Natural killer cell treated with Interleukin-12 subunit alpha and Interleukin-12 subunit beta and Interleukin-15 and Interleukin-18, amount 100 ng/mL, for 72 hours (primary cell): ENCODE measurements at regions not wholly inside any gene's neighbourhood (a gene's known extent, or its start where the extent isn't known, plus 50 kb on each side); places are given as distances from the start of the nearest gene placed in this dataset.

Experiments used
- ATAC-seq, 2 donors: fragments of 150-1000 bp; cut with Tn5 transposase in 1 of 2; sonication (Bioruptor Pico), chemical (Tn5 transposase) in 1 of 2; 2 replicates each; pipeline ENCODE4 v1.10.0; 2021
- DNase-seq: peaks from one replicate; pipeline ENCODE4 v3.0.0; 2022; ENCODE audit warnings: low spot score
- H3K27ac Mint-ChIP-seq, 2 donors: 1 replicate in 1 of 2; 2 replicates in 1 of 2; pipeline ENCODE4 v1.8.0; 2022; ENCODE audit warnings: mixed read lengths in 2 of 2, mild to moderate bottlenecking in 1 of 2, moderate library complexity in 1 of 2
- H3K27me3 Mint-ChIP-seq, 2 donors: 1 replicate in 1 of 2; 2 replicates in 1 of 2; pipeline ENCODE4 v1.8.0; 2022; ENCODE audit warnings: mixed read lengths in 2 of 2
- H3K36me3 Mint-ChIP-seq: one replicate; pipeline ENCODE4 v1.8.0; 2022; ENCODE audit warnings: mixed read lengths
- H3K4me1 Mint-ChIP-seq, 2 donors: 1 replicate in 1 of 2; 2 replicates in 1 of 2; pipeline ENCODE4 v1.8.0; 2022; ENCODE audit warnings: low read depth in 2 of 2, mixed read lengths in 2 of 2, mild to moderate bottlenecking in 1 of 2
- H3K4me3 Mint-ChIP-seq: one replicate; pipeline ENCODE4 v1.8.0; 2022; ENCODE audit warnings: mixed read lengths
- H3K9me3 Mint-ChIP-seq: 2 replicates; pipeline ENCODE4 v1.8.0; 2022; ENCODE audit warnings: mixed read lengths

DNA sequence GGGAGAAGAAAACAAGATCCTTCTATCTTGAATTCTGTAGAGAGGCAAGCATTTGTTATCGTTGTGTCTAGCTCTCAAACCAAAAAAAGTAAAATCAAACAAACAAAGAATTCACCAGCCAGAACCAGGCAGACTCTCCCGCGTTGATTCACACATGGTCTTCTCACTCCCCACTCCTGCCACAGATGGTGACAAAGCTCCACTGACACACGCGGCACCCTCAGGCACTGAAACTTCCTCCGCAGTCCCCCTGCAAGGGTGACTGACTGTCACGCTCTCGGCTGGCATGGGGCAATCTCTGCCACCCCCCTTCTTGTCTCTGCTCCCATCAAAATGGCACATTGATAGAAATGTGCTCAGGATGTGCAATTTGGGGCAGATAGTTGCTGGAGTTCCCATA is 304.9 kb downstream of the DHX15 start:
- ATAC-seq (no peak), DNase-seq (no peak)
- H3K36me3 Mint-ChIP-seq: peaks cover 4% of the 10 kb centered on the region
- H3K27me3 Mint-ChIP-seq: no peaks in the 10 kb centered on the region
- H3K4me1 Mint-ChIP-seq: no peaks in the 10 kb centered on the region
- no peak overlapping the region for H3K4me3 Mint-ChIP-seq
- peaks cover 8% of the 10 kb centered on the region for H3K9me3 Mint-ChIP-seq
- no peak overlapping the region for H3K27ac Mint-ChIP-seq

DNA sequence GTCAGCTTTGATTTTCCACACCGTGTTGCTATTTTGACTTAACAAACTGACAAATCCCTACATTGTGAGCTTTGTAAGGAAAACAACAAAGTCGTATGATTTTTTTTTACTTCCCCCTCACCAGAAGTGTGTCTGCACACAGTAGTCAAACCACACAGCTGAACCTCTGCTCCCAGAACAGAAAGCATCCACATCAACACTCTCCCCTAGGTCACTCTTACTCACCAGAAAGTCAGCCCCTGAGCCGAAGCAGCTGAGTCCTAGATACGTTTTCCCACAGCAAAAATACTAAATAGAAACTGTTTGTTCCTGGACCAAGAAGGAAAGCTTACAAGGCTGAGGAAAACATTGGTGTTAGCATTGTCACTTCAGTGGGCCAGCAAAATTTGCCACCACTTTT is 305.7 kb downstream of the DHX15 start:
- no peak overlapping the region for H3K27ac Mint-ChIP-seq
- no peak overlapping the region for H3K4me3 Mint-ChIP-seq
- H3K27me3 Mint-ChIP-seq: no peaks in the 10 kb centered on the region
- H3K4me1 Mint-ChIP-seq: no peaks in the 10 kb centered on the region
- H3K9me3 Mint-ChIP-seq: peaks cover 6% of the 10 kb centered on the region
- ATAC-seq (no peak), DNase-seq (no peak)
- H3K36me3 Mint-ChIP-seq: peaks cover 4% of the 10 kb centered on the region

- Mint-ChIP-seq H3K4me3 (no peak overlapping the region), H3K27me3 (no peaks in the 10 kb centered on the region), H3K36me3 (peaks cover 4% of the 10 kb centered on the region), H3K27ac (no peak overlapping the region), H3K9me3 (peaks cover 6% of the 10 kb centered on the region), H3K4me1 (no peaks in the 10 kb centered on the region)
- no peak for DNase-seq
- no peak for ATAC-seq
Observed at GRCh38 chr4:24274381-24274941, 309.9 kb downstream of the DHX15 start.

DNA sequence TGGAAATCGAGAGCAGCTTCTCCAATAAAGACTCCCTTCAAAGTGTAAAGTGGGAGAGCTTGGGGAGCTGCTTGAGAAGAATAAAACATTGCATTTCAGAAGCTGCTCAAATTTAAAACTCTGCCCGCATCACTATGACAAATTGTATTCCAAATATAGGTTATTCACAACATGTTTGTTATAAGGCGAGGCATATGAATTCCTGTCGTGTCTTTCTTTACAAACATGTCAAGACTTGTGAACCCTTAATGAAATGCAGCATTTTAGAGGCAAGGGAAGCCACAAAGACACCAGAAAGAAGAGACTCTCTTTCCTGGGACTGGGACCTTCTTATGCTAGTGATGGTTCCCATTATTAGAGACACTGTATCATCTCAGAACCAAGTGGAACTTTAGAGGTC is 311.2 kb downstream of the DHX15 start:
- no peak overlapping the region for H3K4me3 Mint-ChIP-seq
- DNase-seq: no peak
- H3K36me3 Mint-ChIP-seq: no peaks in the 10 kb centered on the region
- no peak overlapping the region for H3K27ac Mint-ChIP-seq
- peaks cover 3% of the 10 kb centered on the region for H3K9me3 Mint-ChIP-seq
- no peaks in the 10 kb centered on the region for H3K4me1 Mint-ChIP-seq
- no peak for ATAC-seq
- H3K27me3 Mint-ChIP-seq: no peaks in the 10 kb centered on the region

GRCh38 chr4:24266951-24267722 is 317.2 kb downstream of the DHX15 start:
- ATAC-seq: no peak
- no peaks in the 10 kb centered on the region for H3K4me1 Mint-ChIP-seq
- no peak overlapping the region for H3K4me3 Mint-ChIP-seq
- H3K27ac Mint-ChIP-seq: no peak overlapping the region
- DNase-seq: no peak
- H3K36me3 Mint-ChIP-seq: no peaks in the 10 kb centered on the region
- H3K27me3 Mint-ChIP-seq: peaks cover 0 to 2% of the 10 kb centered on the region in 2 donors
- peaks cover 8% of the 10 kb centered on the region for H3K9me3 Mint-ChIP-seq

DNA sequence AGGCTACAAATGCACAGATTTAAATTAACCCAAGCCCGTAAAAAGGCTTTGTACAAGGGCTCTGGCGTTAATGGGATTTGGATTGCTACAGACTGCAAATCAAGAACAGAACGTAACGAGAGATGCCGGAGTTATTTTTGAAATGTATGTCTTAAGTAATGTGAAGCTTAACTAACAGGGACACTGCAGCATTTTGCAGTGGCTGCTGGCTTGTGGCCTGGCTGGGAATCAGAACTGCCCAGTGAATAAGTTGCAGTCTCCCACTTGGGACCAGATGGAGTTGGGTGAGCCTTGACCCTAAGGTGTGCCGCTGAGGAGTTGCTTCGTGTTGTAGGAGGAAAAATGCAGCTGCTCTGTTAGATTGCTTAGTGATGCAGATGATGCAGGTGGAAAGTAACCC is 318.4 kb downstream of the DHX15 start:
- DNase-seq (no peak), ATAC-seq (no peak)
- Mint-ChIP-seq H3K9me3 (peaks cover 8% of the 10 kb centered on the region), H3K4me1 (no peaks in the 10 kb centered on the region), H3K36me3 (no peaks in the 10 kb centered on the region), H3K27ac (no peak overlapping the region), H3K27me3 (peaks cover 0 to 2% of the 10 kb centered on the region in 2 donors), H3K4me3 (no peak overlapping the region)

DNA sequence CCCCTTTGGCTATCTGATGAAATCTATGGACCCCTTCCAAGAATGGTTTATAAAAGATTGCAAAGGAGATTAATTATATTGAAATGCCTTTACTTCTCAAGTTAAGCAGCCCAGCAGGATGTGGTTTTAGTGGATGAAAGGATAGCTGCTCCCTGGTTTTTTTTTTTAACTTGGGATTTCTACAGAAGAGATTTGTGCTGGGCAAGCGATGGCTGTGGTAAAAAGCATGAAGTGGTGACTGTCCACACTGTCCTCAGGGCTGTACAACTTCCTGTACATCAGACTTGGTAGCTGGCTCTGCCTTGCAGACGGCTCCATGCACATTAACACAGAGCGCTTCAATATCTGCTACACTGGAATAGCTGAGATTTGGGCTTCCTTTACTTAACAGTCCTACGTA is 321.7 kb downstream of the DHX15 start:
- Mint-ChIP-seq H3K36me3 (no peaks in the 10 kb centered on the region), H3K27ac (no peak overlapping the region), H3K9me3 (peaks cover 12% of the 10 kb centered on the region), H3K4me1 (no peaks in the 10 kb centered on the region), H3K4me3 (no peak overlapping the region), H3K27me3 (peaks cover 0 to 2% of the 10 kb centered on the region in 2 donors)
- no peak for DNase-seq
- no peak for ATAC-seq

DNA sequence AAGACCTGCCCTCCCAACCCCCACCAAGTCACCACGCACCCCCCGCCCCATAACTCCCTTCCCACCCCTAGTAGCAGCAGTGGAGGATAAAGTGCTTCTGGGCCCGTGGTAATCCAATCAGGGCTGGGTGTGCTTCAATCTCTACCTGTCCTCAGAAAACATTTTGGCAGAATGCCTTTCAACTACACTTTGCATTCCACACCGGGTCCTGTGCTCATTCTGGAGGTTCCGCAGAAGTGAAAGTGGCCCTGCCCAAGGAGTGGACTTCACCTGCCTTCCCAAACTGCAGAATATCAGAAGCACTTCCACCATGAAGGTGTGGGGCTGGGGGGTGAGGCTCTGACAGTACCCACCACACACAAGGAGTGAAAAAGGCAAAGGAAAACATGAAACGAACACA is 322.3 kb downstream of the DHX15 start:
- no peaks in the 10 kb centered on the region for H3K36me3 Mint-ChIP-seq
- H3K9me3 Mint-ChIP-seq: peaks cover 12% of the 10 kb centered on the region
- H3K4me1 Mint-ChIP-seq: no peaks in the 10 kb centered on the region
- no peak overlapping the region for H3K27ac Mint-ChIP-seq
- H3K4me3 Mint-ChIP-seq: no peak overlapping the region
- H3K27me3 Mint-ChIP-seq: peaks cover 0 to 2% of the 10 kb centered on the region in 2 donors
- ATAC-seq (no peak), DNase-seq (no peak)

GRCh38 chr4:24260923-24261564 is 323.3 kb downstream of the DHX15 start:
- Mint-ChIP-seq H3K36me3 (no peaks in the 10 kb centered on the region), H3K9me3 (peaks cover 7% of the 10 kb centered on the region), H3K27ac (no peak overlapping the region), H3K4me1 (no peaks in the 10 kb centered on the region), H3K4me3 (no peak overlapping the region), H3K27me3 (peaks cover 0 to 2% of the 10 kb centered on the region in 2 donors)
- DNase-seq (no peak), ATAC-seq (no peak)

GRCh38 chr4:24260133-24260715 is 324.1 kb downstream of the DHX15 start:
- no peaks in the 10 kb centered on the region for H3K4me1 Mint-ChIP-seq
- ATAC-seq (no peak), DNase-seq (no peak)
- no peak overlapping the region for H3K4me3 Mint-ChIP-seq
- H3K27ac Mint-ChIP-seq: no peak overlapping the region
- H3K27me3 Mint-ChIP-seq: no peaks in the 10 kb centered on the region
- peaks cover 3% of the 10 kb centered on the region for H3K9me3 Mint-ChIP-seq
- no peaks in the 10 kb centered on the region for H3K36me3 Mint-ChIP-seq

DNA sequence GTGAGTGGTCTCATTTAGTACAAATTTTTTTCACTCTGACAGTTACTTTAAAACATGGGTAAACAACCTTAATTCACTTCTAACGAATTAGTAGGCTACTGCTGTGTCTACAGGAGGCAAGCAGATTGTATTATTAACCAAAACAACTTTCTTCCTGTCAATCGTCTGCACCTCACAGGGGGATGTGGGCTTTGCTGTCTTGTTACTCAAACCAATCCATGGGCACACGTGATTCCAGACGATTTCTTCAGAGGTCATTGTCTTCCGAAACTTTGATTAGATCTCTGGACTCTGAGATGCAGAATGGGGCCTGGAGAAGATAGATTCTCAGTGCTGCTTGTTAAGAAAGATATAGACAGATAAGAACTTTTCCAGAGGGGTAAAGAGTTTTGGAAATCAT is 327.8 kb downstream of the DHX15 start:
- no peak for DNase-seq
- ATAC-seq: no peak
- H3K27me3 Mint-ChIP-seq: no peaks in the 10 kb centered on the region
- no peaks in the 10 kb centered on the region for H3K36me3 Mint-ChIP-seq
- H3K9me3 Mint-ChIP-seq: peaks cover 3% of the 10 kb centered on the region
- no peak overlapping the region for H3K4me3 Mint-ChIP-seq
- no peaks in the 10 kb centered on the region for H3K4me1 Mint-ChIP-seq
- H3K27ac Mint-ChIP-seq: no peak overlapping the region

- no peaks in the 10 kb centered on the region for H3K27me3 Mint-ChIP-seq
Observed at GRCh38 chr4:24256066-24256465, 328.3 kb downstream of the DHX15 start.

GRCh38 chr4:24252121-24252520 is 332.2 kb downstream of the DHX15 start:
- H3K9me3 Mint-ChIP-seq: no peaks in the 10 kb centered on the region
- H3K27ac Mint-ChIP-seq: no peak overlapping the region
- no peak overlapping the region for H3K4me3 Mint-ChIP-seq

More at GRCh38 chr4:24256066-24256465, 328.3 kb downstream of the DHX15 start:
- peaks cover 3% of the 10 kb centered on the region for H3K9me3 Mint-ChIP-seq
- H3K36me3 Mint-ChIP-seq: no peaks in the 10 kb centered on the region
- ATAC-seq (no peak), DNase-seq (no peak)
- no peak overlapping the region for H3K27ac Mint-ChIP-seq
- no peaks in the 10 kb centered on the region for H3K4me1 Mint-ChIP-seq
- no peak overlapping the region for H3K4me3 Mint-ChIP-seq

GRCh38 chr4:24251589-24251988 is 332.8 kb downstream of the DHX15 start:
- no peak for ATAC-seq
- DNase-seq: no peak
- Mint-ChIP-seq H3K9me3 (no peaks in the 10 kb centered on the region), H3K27ac (no peak overlapping the region), H3K36me3 (no peaks in the 10 kb centered on the region), H3K4me1 (no peaks in the 10 kb centered on the region), H3K27me3 (no peaks in the 10 kb centered on the region), H3K4me3 (no peak overlapping the region)

More at GRCh38 chr4:24252121-24252520, 332.2 kb downstream of the DHX15 start:
- H3K36me3 Mint-ChIP-seq: no peaks in the 10 kb centered on the region
- no peaks in the 10 kb centered on the region for H3K4me1 Mint-ChIP-seq
- no peaks in the 10 kb centered on the region for H3K27me3 Mint-ChIP-seq
- DNase-seq (no peak), ATAC-seq (no peak)
